ENCODE measurements at regions not wholly inside any gene's neighbourhood (a gene's known extent, or its start where the extent isn't known, plus 50 kb on each side); places are given as distances from the start of the nearest gene placed in this dataset.

DNA sequence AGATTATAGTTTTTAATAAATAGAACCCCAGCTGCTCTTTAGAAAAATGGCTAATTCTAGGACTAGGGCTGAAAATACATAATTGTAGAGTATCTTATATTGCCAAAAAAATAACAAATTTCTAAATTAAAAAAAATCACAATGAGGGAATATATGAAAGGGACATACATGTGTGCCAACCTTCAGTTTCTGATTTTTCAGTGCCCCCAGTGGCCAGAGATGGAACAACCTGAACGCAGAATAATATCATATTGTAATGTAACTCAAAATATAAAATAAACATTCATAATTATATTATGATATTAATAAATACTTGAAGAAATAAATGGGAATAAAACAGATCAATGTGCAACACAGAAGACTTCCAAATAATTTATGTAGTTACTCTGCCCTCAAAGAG is 460.5 kb downstream of the ZNF385D start:
- Histone ChIP-seq H3K27ac (ENCODE audit: low read depth) (no peak overlapping the region), H3K4me1 (ENCODE audit: insufficient read depth) (no peaks in the 10 kb centered on the region), H3K4me3 (ENCODE audit: low read depth, low read length) (no peak overlapping the region), H3K36me3 (ENCODE audit: insufficient read depth) (no peaks in the 10 kb centered on the region)
- DNase-seq (ENCODE audit: extremely low spot score) = no peak
- WGBS = 81% methylated on average over 1 of the region's 1 CpG

DNA sequence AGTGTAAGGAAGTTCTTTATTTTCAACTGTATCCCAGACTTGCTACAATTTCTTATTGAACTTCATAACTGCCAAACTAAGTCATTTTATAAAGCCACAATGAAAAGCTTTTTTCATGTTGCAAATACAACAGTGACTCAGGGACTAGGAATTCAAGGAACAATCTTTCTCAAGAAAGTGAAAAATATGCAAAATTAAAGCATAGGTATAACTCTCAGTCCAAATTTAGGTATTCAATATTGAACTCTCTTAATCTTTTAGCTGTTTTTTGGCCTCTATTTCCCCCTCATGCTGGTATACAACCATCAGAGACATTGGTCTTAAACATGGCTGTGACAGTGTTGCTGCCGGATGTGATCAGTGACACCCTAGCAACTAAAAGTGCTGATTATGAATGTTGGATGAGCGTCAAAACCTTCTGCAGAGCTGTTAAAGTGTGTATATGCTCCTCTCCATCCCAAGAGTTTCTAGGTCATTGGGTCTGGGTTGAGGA is 476.9 kb downstream of the ZNF385D start:
- no peak overlapping the region for H3K27ac ChIP-seq (ENCODE audit: low read depth)
- no peak for DNase-seq (ENCODE audit: extremely low spot score)
- 87% methylated on average over 2 of the region's 2 CpGs for WGBS
- no peaks in the 10 kb centered on the region for H3K36me3 ChIP-seq (ENCODE audit: insufficient read depth)
- H3K4me3 ChIP-seq (ENCODE audit: low read depth, low read length) = no peak overlapping the region
- no peaks in the 10 kb centered on the region for H3K4me1 ChIP-seq (ENCODE audit: insufficient read depth)

DNA sequence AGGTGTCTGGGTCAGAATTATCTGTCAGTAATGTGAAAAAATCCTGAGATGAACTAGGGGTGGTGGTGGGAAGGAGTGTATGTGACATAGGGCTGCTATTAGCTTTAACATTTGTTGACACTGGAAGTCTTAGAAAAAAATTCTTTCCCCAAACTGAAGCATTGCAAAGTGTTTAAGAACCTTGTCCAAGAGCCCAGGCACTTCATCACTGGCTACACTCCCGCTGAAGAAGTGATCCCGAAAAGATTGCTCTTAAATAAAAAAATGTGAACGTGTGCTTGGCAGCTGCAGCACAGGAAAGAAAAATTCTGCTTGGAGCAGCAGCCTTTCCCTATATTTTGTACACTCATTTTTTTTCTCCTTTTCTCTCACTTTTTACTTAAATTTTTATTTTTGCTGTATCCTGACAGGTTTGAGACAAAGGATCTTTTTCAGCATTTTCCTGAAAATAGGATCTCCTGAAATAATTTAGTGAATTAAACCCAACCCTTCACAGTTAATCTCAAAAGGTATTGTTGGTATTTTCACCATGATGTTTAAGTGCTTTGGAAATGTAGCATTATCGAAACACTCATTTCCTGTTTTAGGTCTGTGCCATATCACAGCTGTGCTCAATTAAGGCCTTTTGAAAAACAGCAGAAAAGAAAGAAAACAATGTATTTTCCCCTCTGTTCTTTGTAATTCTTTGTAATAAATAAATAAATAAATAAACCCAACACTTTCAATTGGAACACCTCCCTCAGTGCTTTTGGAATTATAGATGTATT is 477.6 kb downstream of the ZNF385D start:
- H3K27ac ChIP-seq (ENCODE audit: low read depth) = no peak overlapping the region
- peak; percentile 6 for DNase-seq (ENCODE audit: extremely low spot score)
- H3K36me3 ChIP-seq (ENCODE audit: insufficient read depth) = no peaks in the 10 kb centered on the region
- no peaks in the 10 kb centered on the region for H3K4me1 ChIP-seq (ENCODE audit: insufficient read depth)
- H3K4me3 ChIP-seq (ENCODE audit: low read depth, low read length) = no peak overlapping the region
- WGBS = 25% methylated on average over 4 of the region's 4 CpGs

DNA sequence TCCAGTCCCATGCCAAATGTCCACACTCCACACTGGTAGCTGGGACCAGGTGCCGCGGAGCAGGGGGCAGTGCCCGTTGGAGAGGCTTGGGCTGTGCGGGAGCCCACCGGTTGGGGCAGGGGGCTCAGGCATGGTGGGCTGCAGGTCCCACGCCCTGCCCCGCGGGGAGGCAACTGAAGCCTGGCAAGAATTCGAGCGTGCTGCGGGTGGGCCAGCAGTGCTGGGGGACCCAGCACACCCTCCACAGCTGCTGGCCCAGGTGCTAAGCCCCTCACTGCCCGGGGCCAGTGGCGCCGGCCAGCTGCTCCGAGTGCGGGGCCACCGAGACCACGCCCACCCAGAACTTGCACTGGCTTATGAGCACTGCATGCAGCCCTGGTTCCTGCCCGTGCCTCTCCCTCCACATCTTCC is 479.4 kb downstream of the ZNF385D start:
- WGBS = 98% methylated on average over 19 of the region's 19 CpGs
- H3K36me3 ChIP-seq (ENCODE audit: insufficient read depth) = no peaks in the 10 kb centered on the region
- H3K4me3 ChIP-seq (ENCODE audit: low read depth, low read length) = no peak overlapping the region
- H3K4me1 ChIP-seq (ENCODE audit: insufficient read depth) = no peaks in the 10 kb centered on the region
- no peak overlapping the region for H3K27ac ChIP-seq (ENCODE audit: low read depth)
- DNase-seq (ENCODE audit: extremely low spot score) = no peak

DNA sequence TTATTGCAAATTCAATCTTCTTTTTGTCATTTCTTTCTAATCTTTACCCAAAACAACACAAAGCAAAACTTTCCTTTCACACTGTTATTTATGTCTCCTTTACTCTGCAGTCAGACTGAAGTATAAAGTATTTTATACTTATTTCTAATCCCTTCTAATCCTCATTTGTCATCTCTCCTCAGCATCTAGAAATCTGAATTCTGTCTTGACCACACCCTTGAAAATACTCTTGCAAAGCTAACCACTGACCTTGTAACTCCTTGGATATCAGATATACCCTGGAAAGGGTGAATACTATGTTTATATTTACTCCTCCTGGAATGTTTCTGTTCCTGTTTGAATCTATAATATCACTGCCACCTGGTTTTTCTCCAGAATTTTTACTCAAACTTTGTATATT is 481.1 kb downstream of the ZNF385D start:
- DNase-seq (ENCODE audit: extremely low spot score) = no peak
- Histone ChIP-seq H3K4me3 (ENCODE audit: low read depth, low read length) (no peak overlapping the region), H3K27ac (ENCODE audit: low read depth) (no peak overlapping the region), H3K36me3 (ENCODE audit: insufficient read depth) (no peaks in the 10 kb centered on the region), H3K4me1 (ENCODE audit: insufficient read depth) (no peaks in the 10 kb centered on the region)

DNA sequence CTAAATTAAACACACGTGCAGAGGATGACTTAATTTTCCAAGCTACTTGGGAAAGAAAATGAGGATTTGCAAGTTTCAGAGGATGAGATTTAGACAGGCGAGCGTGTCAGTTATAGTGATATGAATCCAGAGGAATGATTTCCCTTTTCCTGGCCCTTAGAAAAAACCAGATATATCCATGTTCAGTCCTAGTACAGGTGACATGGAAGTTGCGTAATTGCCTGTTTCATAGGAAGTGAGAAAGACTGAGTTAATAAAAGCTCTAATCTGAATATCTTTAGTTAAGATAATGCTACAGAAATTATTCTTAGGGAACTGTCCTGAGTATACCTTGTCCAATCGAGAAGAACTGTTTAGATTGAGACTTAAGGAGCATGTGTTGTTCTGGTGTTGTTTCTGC is 490.5 kb downstream of the ZNF385D start:
- Histone ChIP-seq H3K36me3 (ENCODE audit: insufficient read depth) (no peaks in the 10 kb centered on the region), H3K27ac (ENCODE audit: low read depth) (no peak overlapping the region), H3K4me3 (ENCODE audit: low read depth, low read length) (no peak overlapping the region), H3K4me1 (ENCODE audit: insufficient read depth) (no peaks in the 10 kb centered on the region)
- 74% methylated on average over 5 of the region's 5 CpGs for WGBS
- no peak for DNase-seq (ENCODE audit: extremely low spot score)

DNA sequence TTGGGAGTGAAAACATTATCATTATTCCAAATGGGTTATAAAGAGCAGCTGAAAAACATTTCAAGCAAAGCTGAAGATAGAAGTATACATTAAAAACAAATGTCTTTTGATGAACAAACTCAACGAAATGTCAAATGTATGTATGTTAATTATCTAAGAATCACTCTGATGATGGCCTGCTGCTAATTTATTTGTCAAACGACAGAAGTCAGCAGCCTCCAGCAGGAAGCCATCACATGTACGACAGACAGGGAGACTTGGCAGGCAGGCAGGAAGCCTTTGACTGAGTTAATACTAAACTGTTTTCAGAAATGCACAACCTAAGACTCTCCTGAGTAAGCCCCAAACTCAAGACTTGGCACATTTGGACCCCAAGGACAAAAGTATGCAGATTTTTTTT is 491.1 kb downstream of the ZNF385D start:
- Histone ChIP-seq H3K36me3 (ENCODE audit: insufficient read depth) (no peaks in the 10 kb centered on the region), H3K27ac (ENCODE audit: low read depth) (no peak overlapping the region), H3K4me1 (ENCODE audit: insufficient read depth) (no peaks in the 10 kb centered on the region), H3K4me3 (ENCODE audit: low read depth, low read length) (no peak overlapping the region)
- WGBS = 28% methylated on average over 3 of the region's 3 CpGs
- no peak for DNase-seq (ENCODE audit: extremely low spot score)

DNA sequence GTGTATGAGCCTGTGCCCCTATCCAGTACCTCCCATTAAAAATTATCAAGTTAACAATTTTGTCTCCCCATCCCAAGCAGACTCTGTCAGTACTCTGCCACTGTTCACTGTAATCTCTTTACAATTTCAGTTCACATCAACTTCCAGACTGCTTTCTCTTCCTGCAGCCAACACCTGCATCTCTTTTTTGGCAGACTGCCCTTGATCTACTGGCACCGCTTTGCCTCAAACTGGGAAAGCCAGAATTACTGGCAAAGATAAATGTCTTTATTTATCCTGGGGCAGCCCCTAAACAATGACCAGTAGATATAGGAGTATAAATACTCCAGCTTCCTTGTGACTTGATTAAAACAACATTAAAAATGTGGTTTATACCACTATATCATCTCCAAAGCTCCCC is 494.1 kb downstream of the ZNF385D start:
- WGBS = 44% methylated on average over 1 of the region's 1 CpG
- Histone ChIP-seq H3K27ac (ENCODE audit: low read depth) (no peak overlapping the region), H3K4me3 (ENCODE audit: low read depth, low read length) (no peak overlapping the region), H3K4me1 (ENCODE audit: insufficient read depth) (no peaks in the 10 kb centered on the region), H3K36me3 (ENCODE audit: insufficient read depth) (no peaks in the 10 kb centered on the region)
- no peak for DNase-seq (ENCODE audit: extremely low spot score)

DNA sequence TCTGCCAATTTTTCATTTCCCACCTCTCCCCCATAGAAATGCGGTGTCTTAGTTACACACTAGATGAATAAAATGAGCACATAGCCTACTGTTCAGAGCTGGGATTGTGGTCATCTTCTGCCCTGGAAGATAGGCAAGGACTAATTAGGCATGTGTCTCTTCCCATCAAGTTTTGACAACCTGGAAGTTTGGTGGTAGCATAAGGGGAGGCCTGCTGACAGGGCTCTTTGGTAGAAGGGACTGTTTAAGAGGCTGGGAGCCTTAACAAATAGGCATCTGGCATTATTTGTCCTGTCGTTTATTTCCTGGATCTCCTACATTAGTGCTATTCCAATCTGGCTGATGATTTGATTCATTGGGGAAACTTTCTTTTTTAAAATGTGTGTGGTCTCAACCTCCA is 512.3 kb downstream of the ZNF385D start:
- no peak for DNase-seq (ENCODE audit: extremely low spot score)
- H3K27ac ChIP-seq (ENCODE audit: low read depth) = no peak overlapping the region
- no peaks in the 10 kb centered on the region for H3K36me3 ChIP-seq (ENCODE audit: insufficient read depth)
- no peaks in the 10 kb centered on the region for H3K4me1 ChIP-seq (ENCODE audit: insufficient read depth)
- WGBS = 71% methylated on average over 2 of the region's 2 CpGs
- no peak overlapping the region for H3K4me3 ChIP-seq (ENCODE audit: low read depth, low read length)

DNA sequence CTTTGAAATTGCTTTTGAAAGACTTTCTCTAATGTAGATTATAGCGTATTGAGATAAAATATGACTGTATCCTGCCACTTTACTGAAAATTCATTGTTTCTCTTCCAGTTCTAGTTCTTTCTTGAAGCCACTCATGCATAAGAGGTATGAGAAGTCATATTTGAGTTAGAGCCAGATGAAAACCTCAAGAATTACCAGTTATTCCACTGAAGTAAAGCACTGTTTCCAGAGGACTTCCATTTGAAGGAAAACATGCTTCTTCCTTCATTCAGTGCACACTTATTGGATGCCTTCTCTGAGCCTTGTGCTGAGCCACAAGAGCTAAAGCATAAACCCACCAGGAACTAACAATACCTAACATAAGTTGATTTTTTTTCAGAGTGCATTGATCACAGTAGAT is 513.4 kb downstream of the ZNF385D start:
- no peak overlapping the region for H3K4me3 ChIP-seq (ENCODE audit: low read depth, low read length)
- no peak for DNase-seq (ENCODE audit: extremely low spot score)
- no peak overlapping the region for H3K27ac ChIP-seq (ENCODE audit: low read depth)
- H3K36me3 ChIP-seq (ENCODE audit: insufficient read depth) = no peaks in the 10 kb centered on the region
- no peaks in the 10 kb centered on the region for H3K4me1 ChIP-seq (ENCODE audit: insufficient read depth)
- 88% methylated on average over 1 of the region's 1 CpG for WGBS

DNA sequence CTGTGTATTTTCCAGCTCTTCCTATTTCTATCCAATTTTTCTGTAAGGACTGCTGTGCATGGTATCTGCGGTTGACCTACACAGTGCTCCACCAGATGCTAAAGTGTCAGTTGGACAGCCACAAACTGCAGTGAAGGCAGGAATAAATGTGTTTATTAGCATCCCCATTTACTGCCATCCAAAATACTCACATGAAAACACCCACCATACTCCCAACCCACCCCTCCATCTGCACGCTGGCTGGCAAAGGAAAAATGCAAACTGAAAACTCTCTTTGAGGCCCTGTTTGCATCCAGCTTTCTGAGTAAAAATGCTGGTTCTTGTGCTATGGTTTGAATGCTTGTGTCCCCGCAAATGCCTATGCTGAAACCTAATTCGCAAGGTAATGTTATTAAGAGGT is 515.5 kb downstream of the ZNF385D start:
- no peak for DNase-seq (ENCODE audit: extremely low spot score)
- no peak overlapping the region for H3K4me3 ChIP-seq (ENCODE audit: low read depth, low read length)
- H3K27ac ChIP-seq (ENCODE audit: low read depth) = no peak overlapping the region
- H3K36me3 ChIP-seq (ENCODE audit: insufficient read depth) = no peaks in the 10 kb centered on the region
- H3K4me1 ChIP-seq (ENCODE audit: insufficient read depth) = no peaks in the 10 kb centered on the region
- WGBS = 97% methylated on average over 4 of the region's 4 CpGs

DNA sequence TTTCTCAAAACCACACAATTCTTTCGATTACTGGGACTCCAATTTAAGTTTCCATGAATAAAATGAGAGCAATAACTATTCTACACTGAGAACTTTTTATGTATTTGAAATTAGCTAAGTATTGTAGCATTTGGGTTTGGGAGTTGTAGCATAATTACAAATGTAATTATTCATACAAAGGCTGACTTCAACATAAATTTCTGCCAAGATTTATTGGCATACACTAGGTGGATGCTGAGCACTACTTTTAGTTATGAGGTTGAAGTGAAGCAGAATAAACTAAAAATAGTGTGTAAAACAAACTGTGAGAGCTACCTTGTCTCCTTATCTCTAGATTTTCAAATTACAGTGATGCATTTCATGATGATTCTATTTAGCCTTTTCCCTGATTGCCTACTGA is 516.1 kb downstream of the ZNF385D start:
- Histone ChIP-seq H3K27ac (ENCODE audit: low read depth) (no peak overlapping the region), H3K36me3 (ENCODE audit: insufficient read depth) (no peaks in the 10 kb centered on the region), H3K4me1 (ENCODE audit: insufficient read depth) (no peaks in the 10 kb centered on the region), H3K4me3 (ENCODE audit: low read depth, low read length) (no peak overlapping the region)
- no peak for DNase-seq (ENCODE audit: extremely low spot score)
- 99% methylated on average over 1 of the region's 1 CpG for WGBS

DNA sequence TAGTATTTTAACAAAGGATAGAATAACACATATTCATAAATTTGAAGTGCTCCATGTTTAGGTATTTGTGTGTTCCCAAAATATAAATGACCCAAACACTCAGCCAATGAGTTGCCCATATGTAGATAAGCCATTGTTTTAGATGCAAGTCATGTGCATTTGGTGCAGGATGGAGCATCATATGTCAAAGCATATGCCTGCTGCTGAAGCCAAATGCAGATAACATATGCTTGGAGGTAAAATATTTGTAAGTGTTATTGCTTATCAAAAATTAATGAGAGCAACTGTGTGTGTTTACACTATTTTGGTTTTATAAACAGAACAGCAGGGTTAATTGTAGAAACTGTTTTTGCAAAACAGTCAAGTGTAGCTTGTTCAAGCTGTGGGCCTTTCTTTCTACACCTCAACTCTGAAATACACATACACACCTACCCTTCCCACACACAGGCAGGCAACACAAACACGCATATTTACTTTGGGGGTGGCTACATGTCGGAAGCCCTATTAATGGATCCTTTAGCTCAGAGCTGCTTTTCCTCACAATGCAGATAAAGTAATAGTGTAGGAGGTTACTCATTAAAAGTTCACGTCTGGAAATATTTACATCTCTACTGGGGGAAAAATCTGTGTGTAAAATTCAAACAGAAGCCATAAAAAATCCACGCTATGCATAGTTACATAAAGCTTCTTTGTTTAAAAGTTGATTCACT is 521.4 kb downstream of the ZNF385D start:
- no peak overlapping the region for H3K4me3 ChIP-seq (ENCODE audit: low read depth, low read length)
- H3K4me1 ChIP-seq (ENCODE audit: insufficient read depth) = no peaks in the 10 kb centered on the region
- 68% methylated on average over 4 of the region's 4 CpGs for WGBS
- H3K36me3 ChIP-seq (ENCODE audit: insufficient read depth) = no peaks in the 10 kb centered on the region
- DNase-seq (ENCODE audit: extremely low spot score) = no peak
- no peak overlapping the region for H3K27ac ChIP-seq (ENCODE audit: low read depth)

DNA sequence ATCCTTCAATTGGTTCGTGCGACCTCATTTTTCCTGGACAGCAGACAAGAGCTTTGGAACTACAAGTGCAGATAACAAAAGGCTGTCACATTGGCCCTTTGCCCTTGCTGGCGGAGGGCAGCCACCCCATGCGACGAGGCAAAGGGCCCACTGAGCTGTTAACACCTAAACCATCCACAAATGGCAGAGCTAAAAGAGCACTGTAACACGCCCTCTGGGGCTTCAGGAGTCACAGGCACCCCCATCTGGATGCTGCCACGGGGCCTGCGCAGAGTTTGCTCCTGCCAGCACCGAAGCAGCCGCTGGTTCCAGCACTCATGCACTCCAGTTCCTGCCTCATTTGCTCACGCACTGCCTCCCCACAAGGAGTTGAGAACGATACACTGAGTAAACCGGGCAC is 524.9 kb downstream of the ZNF385D start:
- no peak overlapping the region for H3K27ac ChIP-seq (ENCODE audit: low read depth)
- no peak for DNase-seq (ENCODE audit: extremely low spot score)
- H3K4me3 ChIP-seq (ENCODE audit: low read depth, low read length) = no peak overlapping the region
- H3K36me3 ChIP-seq (ENCODE audit: insufficient read depth) = no peaks in the 10 kb centered on the region
- WGBS = 80% methylated on average over 13 of the region's 13 CpGs
- no peaks in the 10 kb centered on the region for H3K4me1 ChIP-seq (ENCODE audit: insufficient read depth)

All from urinary bladder (tissue), 3 donors.